GM19239 (cell line): ENCODE measurements at regions not wholly inside any gene's neighbourhood (a gene's known extent, or its start where the extent isn't known, plus 50 kb on each side); places are given as distances from the start of the nearest gene placed in this dataset.
"Not testable (repeated sequence)": the region's sequence is repeated elsewhere in the genome, so short reads cannot be mapped to it uniquely, and the experiment has no call there.

Experiments
- DNase-seq: peaks from one replicate; pipeline ENCODE4 v3.0.0; 2011; ENCODE audit warnings: low spot score; ENCODE audit not compliant: insufficient read length
- FAIRE-seq: peaks from 2 replicates; lab custom pipeline; 2011; peaks lifted over from hg19 to GRCh38; lab: Jason Lieb, UNC

GRCh38 chr1:94769551-94769950 is 50.6 kb upstream of the SLC44A3 start:
- DNase-seq: no peak
- no peak for FAIRE-seq

- no peak for FAIRE-seq
- no peak for DNase-seq
These were observed 52.1 kb upstream of the SLC44A3 start for GRCh38 chr1:94768036-94768435.

DNA sequence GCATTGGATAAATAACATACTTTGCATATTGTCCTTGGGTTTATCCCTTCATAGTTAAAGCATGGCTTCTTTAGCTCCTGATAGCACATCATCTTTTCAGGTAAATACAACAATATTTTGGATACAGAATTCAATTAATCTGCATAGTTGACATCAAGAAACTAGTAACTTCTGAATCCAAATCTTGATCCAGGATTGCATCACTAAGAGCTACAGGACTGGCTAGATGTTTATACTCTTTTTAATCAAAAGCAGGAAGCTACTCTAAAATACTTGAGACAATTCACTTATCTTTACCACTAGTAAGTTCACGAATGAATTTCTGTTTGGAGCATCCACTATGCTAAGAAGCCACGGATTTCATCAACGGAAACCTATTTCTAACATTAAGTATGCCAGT is 54.2 kb upstream of the SLC44A3 start:
- FAIRE-seq (no peak), DNase-seq (no peak)

- FAIRE-seq (no peak), DNase-seq (no peak)
These were observed 61.0 kb upstream of the SLC44A3 start for GRCh38 chr1:94759188-94759587.

DNA sequence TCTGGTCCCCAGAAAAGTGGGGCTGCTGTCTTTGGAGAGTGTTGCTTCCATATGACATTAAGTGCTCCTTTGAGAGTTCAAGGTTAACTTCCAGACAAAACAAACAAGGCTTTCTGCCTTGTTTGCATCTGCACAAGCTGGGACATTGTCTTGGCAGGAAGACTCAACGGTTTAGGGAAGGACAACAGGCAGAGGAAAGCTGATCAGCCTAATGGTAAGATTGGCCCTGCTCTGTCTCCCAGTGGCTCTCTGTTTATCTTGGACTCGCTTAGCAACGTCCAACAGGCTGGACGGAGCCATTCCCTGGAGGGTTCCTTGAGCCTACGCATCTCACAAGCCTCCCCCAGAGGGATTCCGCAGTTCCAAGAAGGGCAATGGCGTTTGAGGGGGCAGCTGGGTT is 62.2 kb upstream of the SLC44A3 start:
- FAIRE-seq: no peak
- DNase-seq: no peak

GRCh38 chr1:94755675-94756074 is 64.5 kb upstream of the SLC44A3 start:
- FAIRE-seq (no peak), DNase-seq (no peak)

DNA sequence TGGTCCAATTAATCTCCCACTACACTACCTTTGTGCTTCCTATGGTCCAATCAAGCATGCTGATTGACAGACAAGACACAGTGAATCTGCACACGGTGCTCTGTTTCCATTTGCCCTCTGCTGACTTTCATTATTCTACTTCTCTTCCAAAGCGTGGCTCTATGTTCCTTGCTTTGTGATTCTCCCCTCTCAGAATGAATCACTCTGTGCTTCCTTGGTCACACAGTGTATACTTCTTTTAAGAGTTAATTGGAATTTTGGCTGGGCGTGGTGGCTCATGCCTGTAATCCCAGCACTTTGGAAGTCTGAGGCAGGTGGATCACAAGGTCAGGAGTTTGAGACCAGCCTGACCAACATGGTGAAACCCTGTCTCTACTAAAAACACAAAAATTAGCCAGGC is 65.1 kb upstream of the SLC44A3 start:
- DNase-seq, FAIRE-seq: not testable (repeated sequence)

DNA sequence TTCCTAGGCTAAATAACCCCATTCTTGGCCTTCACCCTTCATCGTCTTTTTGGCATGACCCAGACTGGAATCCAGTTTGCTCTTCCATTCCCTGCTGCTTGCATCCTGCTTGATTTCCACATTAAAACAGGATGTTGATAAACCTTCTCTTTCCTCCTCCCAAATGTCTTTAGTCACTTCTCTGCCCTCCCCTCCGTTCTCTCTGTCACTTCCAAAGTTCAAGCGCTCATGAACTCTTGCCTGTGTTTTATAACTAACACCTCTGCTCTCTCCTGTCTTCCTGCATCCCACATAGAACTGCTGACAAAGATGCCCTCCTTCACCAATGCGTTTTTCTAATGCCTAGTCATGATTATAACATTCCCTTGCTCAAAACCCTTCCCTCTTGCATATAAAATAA is 65.6 kb upstream of the SLC44A3 start:
- FAIRE-seq (no peak), DNase-seq (no peak)

GRCh38 chr1:94754095-94754494 is 66.1 kb upstream of the SLC44A3 start:
- no peak for FAIRE-seq
- no peak for DNase-seq

GRCh38 chr1:94753171-94753972 is 66.8 kb upstream of the SLC44A3 start:
- DNase-seq: no peak
- no peak for FAIRE-seq

- DNase-seq, FAIRE-seq: not testable (repeated sequence)
These were observed 68.7 kb upstream of the SLC44A3 start for GRCh38 chr1:94751483-94751882.

DNA sequence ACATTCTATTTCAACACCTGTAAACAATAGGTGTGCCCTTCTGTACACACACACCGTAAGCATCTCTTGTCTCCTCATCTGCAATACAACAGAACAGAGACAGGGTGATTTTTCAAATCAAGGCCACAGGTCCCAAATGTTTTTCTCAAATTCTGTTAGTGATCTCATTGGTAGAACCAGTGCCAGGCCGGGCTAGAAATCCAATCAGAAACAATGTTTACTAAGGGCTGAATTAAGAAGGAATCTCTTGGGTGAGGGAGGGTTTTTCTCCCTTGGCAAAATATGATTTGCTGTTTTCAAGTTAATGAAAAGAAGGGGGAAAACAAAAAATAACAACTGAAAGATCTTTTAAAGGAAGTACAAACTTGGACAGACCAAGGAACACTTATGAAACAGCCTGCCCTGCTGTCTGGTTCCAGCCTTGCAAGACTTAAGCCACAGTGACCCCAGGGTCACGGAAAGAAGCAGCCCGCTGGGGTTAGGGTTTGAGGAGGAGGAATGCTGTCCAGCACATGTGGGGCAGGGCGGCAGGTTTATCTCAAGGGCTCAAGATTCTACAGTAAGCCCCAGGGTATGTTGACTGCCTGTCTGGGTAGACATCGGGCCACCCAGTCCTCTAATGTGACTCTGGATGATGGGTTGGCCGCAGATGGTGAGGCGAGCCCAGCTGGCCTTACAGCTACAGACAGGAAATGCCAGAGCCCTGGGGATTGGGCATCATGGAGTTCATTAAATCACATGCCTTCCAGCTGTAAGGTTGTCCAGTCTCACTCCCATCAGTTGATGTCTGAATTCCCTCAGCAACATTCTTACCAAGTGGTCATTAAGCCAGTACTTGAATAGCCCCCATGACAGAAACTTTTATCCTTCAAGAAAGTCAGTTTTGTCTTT is 73.3 kb upstream of the SLC44A3 start:
- DNase-seq (no peak), FAIRE-seq (no peak)

- DNase-seq (no peak), FAIRE-seq (no peak)
These were observed 74.4 kb upstream of the SLC44A3 start for GRCh38 chr1:94745742-94746141.

DNA sequence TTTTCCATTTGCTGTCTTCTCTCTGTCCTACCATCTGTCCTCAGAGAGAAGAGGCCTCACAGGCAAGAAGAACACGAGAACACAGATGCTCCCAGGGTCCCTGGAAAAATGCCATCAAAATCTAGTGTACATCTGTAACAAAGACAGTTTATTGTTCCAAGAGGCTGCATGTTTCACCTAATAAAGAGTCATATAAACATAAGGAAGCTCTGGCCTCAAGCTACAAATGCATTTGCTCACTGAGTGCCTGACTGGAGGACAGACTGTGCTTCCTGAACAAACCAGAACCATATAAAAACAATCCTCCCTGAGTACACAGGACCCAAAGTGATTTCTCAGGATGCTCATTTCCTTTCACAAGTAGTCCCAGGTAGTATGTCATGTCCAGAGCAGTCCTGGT is 76.3 kb upstream of the SLC44A3 start:
- no peak for FAIRE-seq
- DNase-seq: no peak

DNA sequence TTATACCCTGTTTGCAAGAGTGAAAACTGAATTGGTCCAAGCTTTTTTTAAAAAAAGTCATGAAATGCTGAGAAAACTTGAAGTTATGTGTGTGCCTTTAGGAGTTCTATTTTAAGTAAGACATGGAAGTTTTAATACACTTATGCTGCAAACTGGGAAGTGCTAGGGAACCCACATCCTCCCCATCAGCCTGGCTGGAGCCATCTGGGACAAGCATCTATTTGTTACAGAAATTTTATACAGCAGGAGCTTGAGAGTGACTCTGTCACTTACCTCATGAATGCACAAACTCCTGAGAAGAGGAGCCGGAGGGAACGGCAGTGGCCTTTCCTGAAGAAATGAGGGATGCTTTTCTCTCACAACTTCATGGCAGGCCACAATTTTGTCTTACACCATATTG is 78.2 kb upstream of the SLC44A3 start:
- DNase-seq (no peak), FAIRE-seq (no peak)

DNA sequence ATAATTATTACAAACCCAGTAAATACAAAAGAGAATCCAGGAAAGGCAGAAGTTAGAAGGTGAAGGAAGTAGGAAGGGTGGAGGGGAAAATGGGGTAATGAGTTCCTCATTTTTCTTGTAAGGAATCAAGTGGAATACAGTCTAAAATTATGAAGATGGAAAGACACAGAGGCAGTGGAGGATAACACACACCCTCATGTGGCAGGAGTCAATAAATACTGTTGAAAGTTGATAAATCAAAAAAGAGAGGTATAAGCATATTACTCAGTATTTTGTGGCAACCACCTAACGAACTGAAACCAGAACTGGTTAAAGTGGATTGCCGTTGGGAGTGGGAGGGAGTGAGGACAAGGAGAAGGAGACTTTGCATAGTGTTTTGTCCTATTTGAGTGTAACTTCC is 78.6 kb upstream of the SLC44A3 start:
- FAIRE-seq: no peak
- no peak for DNase-seq

GRCh38 chr1:94739521-94740061 is 80.6 kb upstream of the SLC44A3 start:
- FAIRE-seq (no peak), DNase-seq (no peak)

DNA sequence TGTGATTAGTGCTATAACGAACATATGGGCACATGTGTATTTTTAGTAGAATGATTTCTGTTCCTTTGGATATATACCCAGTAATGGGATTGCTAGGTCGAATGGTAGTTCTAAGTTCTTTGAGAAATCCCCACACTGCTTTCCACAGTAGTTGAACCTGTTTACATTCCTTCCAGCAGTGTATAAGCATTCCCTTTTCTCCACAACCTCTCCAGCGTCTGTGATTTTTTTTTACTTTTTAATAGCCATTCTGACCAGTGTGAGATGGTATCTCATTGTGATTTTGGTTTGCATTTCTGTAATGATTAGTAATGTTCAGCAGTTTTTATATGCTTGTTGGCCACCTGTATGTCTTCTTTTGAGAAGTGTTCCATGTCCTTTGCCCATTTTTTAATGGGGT is 81.8 kb upstream of the SLC44A3 start:
- DNase-seq (no peak), FAIRE-seq (no peak)

DNA sequence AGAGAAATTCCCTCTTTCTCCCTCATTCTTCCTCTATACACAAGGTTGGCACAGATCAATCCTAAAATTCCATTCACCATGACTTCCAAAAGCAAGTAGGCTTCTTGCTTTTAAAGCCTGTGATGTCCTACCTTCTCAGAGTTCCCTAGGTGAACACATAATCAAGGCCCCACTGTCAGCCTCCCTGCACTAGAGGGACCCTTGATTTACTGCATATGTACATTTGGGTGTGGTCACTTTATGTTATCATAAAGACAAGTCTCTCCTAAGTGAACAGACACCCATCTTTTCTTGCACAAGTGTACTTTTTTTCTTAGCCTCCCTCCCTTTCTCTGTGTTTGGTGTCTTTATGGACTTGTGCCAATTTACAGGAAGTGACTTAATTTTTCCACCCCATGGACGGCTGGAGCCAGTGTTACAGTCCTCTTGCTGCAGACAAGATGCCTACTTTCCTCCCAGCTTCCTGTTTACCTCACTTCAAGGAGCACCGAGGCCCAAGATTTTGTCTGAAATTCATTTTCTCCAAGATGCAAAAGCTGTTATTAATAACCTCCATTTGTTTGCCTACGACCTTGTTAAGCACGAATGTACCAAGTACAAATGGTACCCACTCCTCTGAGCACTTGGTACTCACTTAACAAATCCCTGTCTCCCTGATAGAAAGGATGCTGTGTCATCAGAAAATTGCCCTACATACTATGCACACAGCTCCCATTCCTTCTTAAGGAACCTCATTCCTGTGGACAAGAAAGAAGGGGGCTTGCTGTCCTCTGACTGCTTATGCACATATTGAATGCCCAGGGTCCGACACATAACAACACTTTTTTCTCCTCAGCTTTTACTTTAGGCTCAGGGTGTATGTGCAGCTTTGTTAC is 82.8 kb upstream of the SLC44A3 start:
- no peak for DNase-seq
- no peak for FAIRE-seq

- FAIRE-seq (no peak), DNase-seq (no peak)
These were observed 83.6 kb upstream of the SLC44A3 start for GRCh38 chr1:94736549-94736948.
